ENCODE measurements at regions not wholly inside any gene's neighbourhood (a gene's known extent, or its start where the extent isn't known, plus 50 kb on each side); places are given as distances from the start of the nearest gene placed in this dataset.

DNA sequence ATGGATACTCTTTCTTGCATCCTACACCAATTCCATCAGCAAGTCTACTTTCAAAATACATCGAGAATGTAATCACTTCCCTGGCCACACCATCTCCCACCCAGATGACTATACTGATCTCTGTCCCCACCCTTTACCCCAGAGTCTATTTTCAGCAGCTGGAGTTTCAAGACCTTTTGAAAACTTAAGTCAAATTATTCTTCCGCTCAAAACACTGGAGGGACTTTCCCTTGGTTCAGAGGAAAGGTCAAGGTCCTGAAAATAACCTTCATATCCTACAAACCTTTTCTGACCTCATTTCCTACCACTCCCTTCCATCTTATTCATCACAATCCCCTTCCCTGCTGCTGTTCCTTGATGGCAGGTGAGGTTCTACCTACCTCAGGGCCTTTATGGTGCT lies 58.8 kb upstream of the LYPD6 start:
- DNase-seq (ENCODE audit: low read depth in 2 of 2) = no peak

- DNase-seq (ENCODE audit: low read depth in 2 of 2) = peak in 1 of 2 experiments; percentile 7
Measured at GRCh38 chr2:149278161-149278871, 52.1 kb upstream of the LYPD6 start.

DNA sequence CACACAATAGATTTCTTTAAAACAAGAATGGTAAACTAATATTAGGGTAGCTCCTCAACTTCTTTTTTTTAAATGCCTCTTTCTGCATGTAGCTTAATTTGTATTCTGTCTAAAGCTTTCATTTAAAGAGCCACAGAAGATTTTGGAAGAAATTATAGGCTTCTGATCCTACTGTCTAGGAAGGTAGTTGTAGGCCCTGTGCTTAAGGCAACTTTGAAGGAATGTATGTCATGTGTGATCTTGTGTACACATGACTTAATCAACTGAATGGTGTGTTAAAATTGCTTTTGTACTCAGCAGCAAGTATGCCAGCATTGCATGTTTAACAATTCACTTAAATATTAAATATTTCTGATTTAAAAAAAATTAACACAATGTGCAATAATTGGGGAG lies 51.5 kb upstream of the LYPD6 start:
- no peak for DNase-seq (ENCODE audit: low read depth in 2 of 2)

All from fibroblast of skin of left biceps (primary cell).